ENCODE measurements at regions not wholly inside any gene's neighbourhood (a gene's known extent, or its start where the extent isn't known, plus 50 kb on each side); places are given as distances from the start of the nearest gene placed in this dataset.

GRCh38 chr2:2726163-2726562 is 395.1 kb upstream of the MYT1L start:
- no peak overlapping the region for H3K4me2 ChIP-seq (ENCODE audit: low read length)
- DNase-seq (ENCODE audit: low read depth, low spot score): no peak
- ATAC-seq: no peak
- TF ChIP-seq EZH2 (IDR thresholded peaks at IDR 0.05) (no peak), ATF3 (IDR thresholded peaks at IDR 0.05) (no peak), CTCF (IDR thresholded peaks at IDR 0.05 in 2 of 3, conservative IDR thresholded peaks at IDR 0.05 in 1 of 3; ENCODE audit: borderline replicate concordance in 1 of 3, insufficient read depth in 1 of 3, low read depth in 2 of 3, low read length in 2 of 3) (no peak), EZH2phosphoT487 (IDR thresholded peaks at IDR 0.05; ENCODE audit: borderline replicate concordance) (no peak), ELF1 (IDR thresholded peaks at IDR 0.05; ENCODE audit: borderline replicate concordance, low read depth) (no peak), SIN3A (IDR thresholded peaks at IDR 0.05; ENCODE audit: low read depth) (no peak), EGR1 (IDR thresholded peaks at IDR 0.05; ENCODE audit: low read depth) (no peak), RAD21 (IDR thresholded peaks at IDR 0.05; ENCODE audit: low read depth) (no peak), ZBTB33 (IDR thresholded peaks at IDR 0.05; ENCODE audit: extremely low read depth, insufficient replicate concordance, low read length) (no peak), POLR2AphosphoS5 (IDR thresholded peaks at IDR 0.05; ENCODE audit: low read depth, low read length) (no peak), FOSL1 (IDR thresholded peaks at IDR 0.05; ENCODE audit: low read depth) (no peak), SP1 (IDR thresholded peaks at IDR 0.05; ENCODE audit: low read depth) (no peak), ZNF274 (IDR thresholded peaks at IDR 0.05; ENCODE audit: low read depth, low read length) (no peak), JUND (IDR thresholded peaks at IDR 0.05) (no peak)
- TF ChIP-seq, protein P1, sequence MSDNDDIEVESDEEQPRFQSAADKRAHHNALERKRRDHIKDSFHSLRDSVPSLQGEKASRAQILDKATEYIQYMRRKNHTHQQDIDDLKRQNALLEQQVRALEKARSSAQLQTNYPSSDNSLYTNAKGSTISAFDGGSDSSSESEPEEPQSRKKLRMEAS (IDR thresholded peaks at IDR 0.05): no peak
- ChIA-PET POLR2A (no interaction called here), RAD21 (ENCODE audit: low non-redundant PET in 1 of 2, low total read pairs in 2 of 2, uncharacterized antibody in 2 of 2, unreplicated experiment in 2 of 2) (no interaction called here), CTCF (no interaction called here)
- H3K9me3 ChIP-seq (ENCODE audit: control insufficient read depth in 1 of 2, insufficient read depth in 1 of 2, low read depth in 1 of 2, low read length in 2 of 2): no peaks in the 10 kb centered on the region
- intact Hi-C loops (cut with micrococcal nuclease): no loop called here
- no peaks in the 10 kb centered on the region for H3K9me2 ChIP-seq (ENCODE audit: insufficient read depth)
- no peak overlapping the region for H2AFZ ChIP-seq (ENCODE audit: low read depth, low read length, poor library complexity, severe bottlenecking)
- no peaks in the 10 kb centered on the region for H3K36me3 ChIP-seq (ENCODE audit: control insufficient read depth in 1 of 2, insufficient read depth in 2 of 2, low read length in 2 of 2)
- H4K20me1 ChIP-seq (ENCODE audit: insufficient read depth): no peaks in the 10 kb centered on the region
- no peak overlapping the region for H3K27ac ChIP-seq (ENCODE audit: low read depth, low read length)
- BruUV-seq (replicated peaks): no TSS peak
- no peak overlapping the region for H3K9ac ChIP-seq (ENCODE audit: low read length)
- H3K27me3 ChIP-seq (ENCODE audit: insufficient read depth, low read length): 0 out of 2 replicates have a peak, but pooled peaks cover 5% of the 10 kb centered on the region
- H3K4me3 ChIP-seq (replicated peaks in 1 of 2; ENCODE audit: low read depth in 1 of 2, low read length in 2 of 2): no peak overlapping the region
- no peaks in the 10 kb centered on the region for H3K79me2 ChIP-seq (ENCODE audit: insufficient read depth, low read length)
- H3K4me1 ChIP-seq (ENCODE audit: control insufficient read depth in 1 of 2, insufficient read depth in 2 of 2, low read length in 2 of 2): no peaks in the 10 kb centered on the region

All from HCT116 (cell line).